Mononuclear cell (primary cell): ENCODE measurements at regions not wholly inside any gene's neighbourhood (a gene's known extent, or its start where the extent isn't known, plus 50 kb on each side); places are given as distances from the start of the nearest gene placed in this dataset.
A peak's percentile ranks its signal among the peaks of the same experiment; 100 is the strongest.
"Not testable (repeated sequence)": the region's sequence is repeated elsewhere in the genome, so short reads cannot be mapped to it uniquely, and the experiment has no call there.

Experiments used
- H3K27me3 ChIP-seq: 2 replicates; pipeline ENCODE4 v1.6.0; 2011; ENCODE audit warnings: low read length, control low read depth; ENCODE audit not compliant: insufficient read depth
- H3K4me1 ChIP-seq: 2 replicates; pipeline ENCODE4 v1.5.1; 2011; ENCODE audit warnings: mild to moderate bottlenecking, low read length, control low read depth; ENCODE audit not compliant: insufficient read depth
- H3K4me3 ChIP-seq: 2 replicates; pipeline ENCODE4 v1.5.1; 2011; ENCODE audit warnings: mild to moderate bottlenecking, low read length, moderate library complexity
- H3K9me3 ChIP-seq: 2 replicates; pipeline ENCODE4 v1.5.1; 2011; ENCODE audit warnings: low read depth, mild to moderate bottlenecking, control low read depth, low read length

DNA sequence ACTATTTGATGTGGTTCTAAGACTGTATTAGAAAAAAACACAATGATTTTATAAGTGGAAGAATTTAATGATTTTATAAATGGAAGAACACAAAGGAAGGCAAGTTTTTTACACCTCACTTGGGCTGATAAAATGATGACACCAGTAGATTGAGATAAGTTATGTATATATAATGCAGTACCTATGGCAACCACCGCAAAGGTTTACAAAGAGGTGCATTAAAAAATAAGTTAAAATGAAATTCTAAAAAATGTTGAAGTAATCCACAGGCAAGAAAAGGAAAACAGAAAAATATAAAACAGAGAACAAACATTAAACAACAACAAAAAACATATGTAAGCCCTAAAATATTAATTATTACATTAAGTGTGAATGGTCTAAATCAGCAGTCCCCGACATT is 490.9 kb upstream of the AADAT start:
- H3K4me3 ChIP-seq, result no peak overlapping the region
- H3K9me3 ChIP-seq, result no peaks in the 10 kb centered on the region
- no peaks in the 10 kb centered on the region for H3K4me1 ChIP-seq
- no peaks in the 10 kb centered on the region for H3K27me3 ChIP-seq

DNA sequence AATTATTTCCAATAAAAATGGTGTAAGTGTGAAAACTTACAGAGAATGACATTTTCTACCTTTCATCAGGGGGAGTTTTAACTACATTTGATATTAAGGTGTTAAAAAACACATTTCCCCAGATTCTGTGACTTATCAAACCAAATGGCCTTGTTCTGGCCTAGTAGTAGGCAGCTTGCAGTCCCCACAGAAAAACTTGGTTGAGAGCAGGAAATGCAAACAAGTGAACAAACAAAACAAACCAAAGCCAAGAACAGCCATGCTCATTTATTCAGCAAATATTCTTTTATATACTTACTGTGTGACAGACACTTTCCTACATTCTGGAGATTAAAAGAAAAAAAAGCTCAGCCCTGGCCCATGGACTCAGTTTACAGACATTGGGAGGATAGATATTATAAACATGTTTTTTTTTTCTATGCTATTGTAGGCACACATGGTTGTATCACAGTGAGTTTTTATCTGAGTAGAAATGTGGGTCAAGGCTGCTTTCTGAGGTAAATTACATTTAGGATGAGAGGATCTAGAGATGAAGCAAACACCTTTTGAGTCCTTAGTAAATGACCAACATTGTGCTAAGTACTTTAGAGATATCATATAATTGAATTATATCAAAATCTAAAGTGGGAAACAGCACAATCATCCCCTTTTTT is 449.2 kb upstream of the AADAT start:
- H3K9me3 ChIP-seq, result no peaks in the 10 kb centered on the region
- H3K4me1 ChIP-seq, result no peaks in the 10 kb centered on the region
- H3K27me3 ChIP-seq, result no peaks in the 10 kb centered on the region
- H3K4me3 ChIP-seq, result no peak overlapping the region

- Histone ChIP-seq H3K4me1 (no peaks in the 10 kb centered on the region), H3K9me3 (no peaks in the 10 kb centered on the region), H3K4me3 (no peak overlapping the region), H3K27me3 (no peaks in the 10 kb centered on the region)
Measured at GRCh38 chr4:170529748-170530722, 440.3 kb upstream of the AADAT start.

DNA sequence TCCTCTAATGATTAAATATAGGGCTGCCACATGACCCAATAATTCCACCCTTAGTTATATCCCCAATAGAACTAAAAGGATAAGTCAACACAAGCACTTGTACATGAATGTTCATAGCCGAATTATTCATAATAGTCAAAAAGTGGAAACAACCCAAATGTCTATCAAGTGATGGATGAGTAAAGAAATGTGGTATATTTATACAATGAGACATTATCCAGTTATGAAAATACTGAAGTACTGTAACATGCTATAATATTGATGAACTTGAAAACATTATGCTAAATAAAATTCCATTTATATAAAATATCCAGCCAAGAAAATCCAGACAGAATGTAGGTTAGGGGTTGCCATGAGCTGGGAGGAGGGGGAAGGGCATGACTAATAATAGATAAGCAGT is 436.7 kb upstream of the AADAT start:
- Histone ChIP-seq H3K9me3 (no peaks in the 10 kb centered on the region), H3K27me3 (no peaks in the 10 kb centered on the region), H3K4me3 (no peak overlapping the region), H3K4me1 (no peaks in the 10 kb centered on the region)

GRCh38 chr4:170522427-170522970 is 432.7 kb upstream of the AADAT start:
- Histone ChIP-seq H3K4me3 (no peak overlapping the region), H3K9me3 (no peaks in the 10 kb centered on the region), H3K4me1 (no peaks in the 10 kb centered on the region), H3K27me3 (no peaks in the 10 kb centered on the region)

DNA sequence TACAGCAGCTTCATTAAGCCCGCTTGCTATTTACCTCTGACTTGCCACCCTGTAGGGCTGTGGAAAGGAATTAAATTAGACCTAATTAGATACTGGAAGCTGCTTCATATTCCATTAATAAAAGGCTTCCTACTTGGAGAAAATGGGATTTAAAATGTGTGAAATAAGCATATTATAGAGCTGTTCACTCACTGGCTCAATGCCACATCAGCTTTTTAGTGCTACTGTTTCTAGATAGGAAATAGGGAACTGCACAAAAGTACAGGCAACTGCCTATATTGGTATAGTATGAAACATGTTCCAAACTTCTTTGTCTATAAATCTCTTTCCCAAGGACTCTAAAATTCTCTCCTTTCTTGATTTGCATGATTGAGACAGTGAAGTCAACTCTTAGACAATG is 407.9 kb upstream of the AADAT start:
- no peaks in the 10 kb centered on the region for H3K27me3 ChIP-seq
- H3K4me1 ChIP-seq, result no peaks in the 10 kb centered on the region
- H3K9me3 ChIP-seq, result no peaks in the 10 kb centered on the region
- peak overlapping the region; percentile 13 for H3K4me3 ChIP-seq

- H3K4me3 ChIP-seq, result peak overlapping the region; percentile 13
Measured at GRCh38 chr4:170497112-170497511, 407.4 kb upstream of the AADAT start.

DNA sequence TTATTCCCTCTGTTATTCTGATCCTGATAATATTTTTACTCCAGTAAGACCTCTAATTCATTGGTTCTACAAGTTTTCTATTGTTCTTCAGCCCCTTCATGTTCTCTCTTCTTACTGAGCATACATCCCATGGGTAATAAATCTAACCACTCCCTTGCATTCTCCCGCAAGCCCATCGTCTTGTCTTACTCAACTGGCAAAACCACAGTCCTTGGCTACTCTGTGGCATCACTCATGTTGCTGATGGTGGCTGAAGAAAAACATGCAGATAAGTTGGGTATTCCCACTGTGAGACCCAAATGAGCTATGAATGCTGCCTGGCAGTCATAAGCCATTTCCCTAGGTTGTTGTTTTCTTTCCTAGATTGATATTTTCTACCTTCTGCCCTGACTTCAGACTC is 402.2 kb upstream of the AADAT start:
- Histone ChIP-seq H3K9me3 (no peaks in the 10 kb centered on the region), H3K27me3 (no peaks in the 10 kb centered on the region), H3K4me3 (no peak overlapping the region), H3K4me1 (no peaks in the 10 kb centered on the region)

More at GRCh38 chr4:170497112-170497511, 407.4 kb upstream of the AADAT start:
- Histone ChIP-seq H3K9me3 (no peaks in the 10 kb centered on the region), H3K4me1 (no peaks in the 10 kb centered on the region), H3K27me3 (no peaks in the 10 kb centered on the region)

DNA sequence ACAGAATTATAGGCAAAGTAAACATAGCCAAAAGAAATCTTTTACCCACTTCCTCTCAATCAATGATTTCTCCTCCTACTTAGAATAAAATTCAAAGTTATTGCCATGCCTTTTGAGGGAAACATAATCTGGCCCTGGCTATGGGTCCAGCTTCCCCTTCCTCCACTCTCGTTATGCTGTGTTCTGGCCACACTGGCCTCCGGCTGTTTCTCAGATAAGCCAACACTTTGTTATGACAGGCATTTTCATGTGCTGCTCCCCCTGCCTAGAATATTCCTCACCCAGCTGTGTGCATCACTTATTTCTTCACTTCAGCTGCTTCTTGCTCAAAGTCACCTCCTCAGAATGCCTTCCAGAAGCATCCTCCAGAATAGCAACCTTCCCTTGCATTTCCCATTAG is 386.6 kb upstream of the AADAT start:
- Histone ChIP-seq H3K4me3 (no peak overlapping the region), H3K27me3 (no peaks in the 10 kb centered on the region), H3K9me3 (no peaks in the 10 kb centered on the region), H3K4me1 (no peaks in the 10 kb centered on the region)

DNA sequence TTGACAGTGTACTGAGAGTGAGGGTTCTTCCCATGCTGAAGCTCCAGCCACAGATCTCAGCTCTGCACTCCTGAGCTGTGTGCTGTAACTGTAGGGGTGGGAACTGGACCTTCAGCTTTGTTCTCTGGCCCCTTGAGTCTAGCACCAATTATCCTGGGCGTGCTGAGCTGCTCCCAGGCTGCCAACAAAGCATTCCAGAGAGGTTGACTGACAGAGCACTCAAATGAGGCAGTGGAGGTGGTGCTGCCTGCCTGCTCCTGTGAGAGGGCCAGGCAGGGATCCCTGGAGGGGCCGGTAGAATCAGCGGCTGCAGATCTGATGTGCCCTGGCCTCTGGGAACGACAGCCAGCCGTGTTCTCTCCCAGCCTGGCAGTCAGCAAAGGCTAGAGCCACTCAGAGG is 375.7 kb upstream of the AADAT start:
- no peaks in the 10 kb centered on the region for H3K4me1 ChIP-seq
- H3K9me3 ChIP-seq, result no peaks in the 10 kb centered on the region
- H3K27me3 ChIP-seq, result no peaks in the 10 kb centered on the region
- no peak overlapping the region for H3K4me3 ChIP-seq

DNA sequence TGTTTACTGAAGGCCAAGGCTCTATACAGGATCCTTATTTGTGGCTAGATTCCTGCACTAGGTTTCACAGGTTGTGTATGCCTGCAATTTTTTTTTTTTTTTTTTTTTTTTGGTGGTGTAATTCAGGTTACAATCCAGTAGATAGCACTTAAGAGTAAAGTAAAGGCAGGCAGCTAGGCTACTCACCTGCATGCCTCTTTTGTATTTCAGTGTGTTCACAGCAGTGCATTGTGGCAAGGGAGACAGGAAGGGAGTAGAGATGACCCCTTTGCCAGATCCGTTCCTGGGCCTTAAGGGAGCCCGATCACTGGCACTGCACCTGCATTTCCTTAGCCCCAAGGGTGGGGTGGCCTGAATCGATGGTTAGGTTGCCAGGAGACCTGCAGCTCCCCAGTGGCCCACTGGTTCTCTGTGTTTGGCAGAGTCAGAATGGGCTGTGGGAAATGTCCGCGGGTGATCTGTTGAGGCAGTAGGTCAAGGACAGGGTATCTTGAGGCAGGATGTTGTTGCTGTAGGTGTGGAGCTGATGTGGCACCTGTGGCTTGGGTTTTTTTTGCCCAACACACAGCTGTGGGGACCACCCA is 374.9 kb upstream of the AADAT start:
- Histone ChIP-seq H3K4me3 (no peak overlapping the region), H3K27me3 (no peaks in the 10 kb centered on the region), H3K4me1 (no peaks in the 10 kb centered on the region), H3K9me3 (no peaks in the 10 kb centered on the region)

- Histone ChIP-seq H3K4me3 (no peak overlapping the region), H3K9me3 (peaks cover 6% of the 10 kb centered on the region), H3K27me3 (no peaks in the 10 kb centered on the region), H3K4me1 (no peaks in the 10 kb centered on the region)
Measured at GRCh38 chr4:170446782-170447181, 357.0 kb upstream of the AADAT start.

DNA sequence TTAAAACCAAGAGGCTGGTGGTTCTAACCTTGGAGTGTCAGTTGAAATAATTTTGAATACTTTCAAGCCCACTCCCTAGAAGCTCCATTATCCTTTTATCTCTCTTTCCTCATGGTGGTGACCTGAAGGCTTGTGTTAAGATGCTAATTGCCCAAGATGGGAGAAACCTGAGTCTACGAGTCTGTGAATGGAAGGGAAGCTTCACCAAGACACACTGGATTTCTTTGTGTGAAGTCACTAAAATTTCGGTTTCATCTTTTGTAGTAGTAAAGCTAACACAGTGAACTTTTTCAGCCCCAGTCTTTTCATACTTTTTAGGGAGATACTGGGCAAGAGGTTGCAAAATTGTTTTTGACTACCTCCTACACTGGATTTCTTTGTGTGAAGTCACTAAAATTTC is 351.4 kb upstream of the AADAT start:
- not testable (repeated sequence) for H3K4me3 ChIP-seq

GRCh38 chr4:170428929-170429328 is 339.2 kb upstream of the AADAT start:
- Histone ChIP-seq H3K9me3 (no peaks in the 10 kb centered on the region), H3K4me1 (no peaks in the 10 kb centered on the region), H3K4me3 (no peak overlapping the region), H3K27me3 (no peaks in the 10 kb centered on the region)

More for the DNA sequence above, 351.4 kb upstream of the AADAT start:
- H3K4me1 ChIP-seq, H3K9me3 ChIP-seq, H3K27me3 ChIP-seq: not testable (repeated sequence)

DNA sequence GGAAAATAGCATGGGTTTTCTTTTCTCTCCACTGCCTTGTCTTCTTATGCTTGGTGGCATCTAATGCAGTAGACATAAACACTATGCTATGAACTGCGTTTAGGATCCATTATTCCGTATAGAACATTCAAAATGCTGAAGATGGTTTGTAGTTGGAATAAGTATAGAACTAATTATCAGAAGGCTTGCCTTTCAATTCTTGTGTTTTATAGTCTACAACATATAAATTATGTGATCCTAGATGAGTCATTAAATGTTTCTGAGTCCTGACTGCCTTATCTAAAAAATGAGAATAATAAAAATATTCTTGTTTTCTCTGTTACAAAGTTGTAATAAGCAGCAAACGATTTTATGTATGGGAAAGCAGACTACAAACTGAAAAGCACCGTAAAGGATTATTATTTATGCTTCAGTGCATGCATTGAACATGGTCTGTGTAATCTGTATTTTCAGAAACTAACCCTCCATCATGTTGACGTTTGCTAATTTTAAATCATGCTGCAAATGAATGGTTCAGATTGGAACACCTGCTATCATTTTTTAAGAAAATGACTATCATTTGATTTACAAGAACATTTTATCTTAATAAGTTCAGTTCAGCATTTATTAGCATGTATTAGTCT is 335.9 kb upstream of the AADAT start:
- no peaks in the 10 kb centered on the region for H3K4me1 ChIP-seq
- H3K4me3 ChIP-seq, result no peak overlapping the region
- no peaks in the 10 kb centered on the region for H3K9me3 ChIP-seq
- H3K27me3 ChIP-seq, result no peaks in the 10 kb centered on the region
